Spleen (tissue), 11 donors: ENCODE measurements at regions not wholly inside any gene's neighbourhood (a gene's known extent, or its start where the extent isn't known, plus 50 kb on each side); places are given as distances from the start of the nearest gene placed in this dataset.

ENCODE experiments used
- DNase-seq: peaks from one replicate; pipeline ENCODE4 v3.0.0-alpha.2; 2020
- H3K27ac ChIP-seq, 8 donors: fragments of 200-600 bp; sonication (generic) in 7 of 8; 1 replicate in 4 of 8; 2 replicates in 4 of 8; pipeline versions ENCODE4 v1.5.0 to v1.8.0; 2016 to 2021; ENCODE audit warnings: inconsistent platforms in 4 of 8, mild to moderate bottlenecking in 4 of 8, moderate library complexity in 1 of 8
- H3K27me3 ChIP-seq, 7 donors: fragments of 200-600 bp; sonication (generic) in 6 of 7; replicated peaks in 1 of 7; 1 replicate in 4 of 7; 2 replicates in 3 of 7; pipeline versions ENCODE4 v1.5.0 to v1.8.0; 2016 to 2021; ENCODE audit warnings: inconsistent platforms in 3 of 7, mild to moderate bottlenecking in 1 of 7
- H3K36me3 ChIP-seq, 6 donors: fragments of 200-600 bp; sonication (generic) in 5 of 6; 1 replicate in 4 of 6; 2 replicates in 2 of 6; pipeline versions ENCODE4 v1.5.0 to v1.8.0; 2016 to 2021; ENCODE audit warnings: inconsistent platforms in 2 of 6
- H3K4me1 ChIP-seq, 6 donors: fragments of 200-600 bp; sonication (generic) in 5 of 6; 1 replicate in 3 of 6; 2 replicates in 3 of 6; pipeline versions ENCODE4 v1.5.0 to v1.8.0; 2016 to 2021; ENCODE audit warnings: inconsistent platforms in 3 of 6
- H3K4me3 ChIP-seq, 8 donors: fragments of 200-600 bp; sonication (generic) in 7 of 8; 1 replicate in 4 of 8; 2 replicates in 4 of 8; pipeline versions ENCODE4 v1.5.0 to v1.8.0; 2016 to 2021; ENCODE audit warnings: inconsistent platforms in 4 of 8, mild to moderate bottlenecking in 4 of 8, moderate library complexity in 2 of 8
- H3K9me3 ChIP-seq, 8 donors: fragments of 200-600 bp; sonication (generic) in 7 of 8; 1 replicate in 4 of 8; 2 replicates in 4 of 8; pipeline versions ENCODE4 v1.5.0 to v1.8.0; 2016 to 2021; ENCODE audit warnings: inconsistent platforms in 4 of 8
- POLR2A ChIP-seq, 3 donors: fragments of 450-650 bp; IDR thresholded peaks; one replicate each; pipeline ENCODE4 v1.5.1; 2017; ENCODE audit warnings: antibody characterized with exemption in 3 of 3, mild to moderate bottlenecking in 1 of 3
- POLR2AphosphoS5 ChIP-seq, 3 donors: sonication (generic); formaldehyde crosslinking; IDR thresholded peaks; one replicate each; pipeline ENCODE4 v1.5.1; 2017; ENCODE audit warnings: antibody characterized with exemption in 3 of 3
- WGBS, 5 donors: extraction: QIAGEN DNeasy Blood & Tissue Kit in 3 of 5; methylation state at CpG; one replicate each; pipeline versions ENCODE4 v1.1.5 to v1.1.7; 2013 to 2018; 5-methylcytosine and 5-hydroxymethylcytosine counted together
- intact Hi-C: fragments of 100-400 bp; cut with DNase I; formaldehyde crosslinking; loops from one replicate; pipeline ENCODE4 v1.15.0; 2023; ENCODE audit warnings: low total_unique reads
- TF ChIP-seq, protein P1 (sequence below), 11 experiments: fragments of 200-600 bp in 7 of 11; fragments of 450-650 bp in 4 of 11; sonication (generic) in 4 of 11; IDR thresholded peaks in 8 of 11; conservative IDR thresholded peaks in 3 of 11; 1 replicate in 7 of 11; 2 replicates in 4 of 11; pipeline versions ENCODE4 v1.4.0 to v1.8.0; 2016 to 2021; ENCODE audit warnings: antibody characterized with exemption in 11 of 11, inconsistent platforms in 4 of 11, mild to moderate bottlenecking in 1 of 11
- donor health status: healthy with polysubstance abuse.
- donor health status: DM: no; HTN: no; CAD: no; lungs with moderate emphysema.
- donor health status: DM: no; HTN: no; CAD: no.
- donor health status: Bipolar disorder and iron deficiency.
- donor health status: healthy.
- donor health status: DM: no; HTN: no; CAD: no.
- donor health status: DM: yes; HTN: yes; CAD: no.

DNA sequence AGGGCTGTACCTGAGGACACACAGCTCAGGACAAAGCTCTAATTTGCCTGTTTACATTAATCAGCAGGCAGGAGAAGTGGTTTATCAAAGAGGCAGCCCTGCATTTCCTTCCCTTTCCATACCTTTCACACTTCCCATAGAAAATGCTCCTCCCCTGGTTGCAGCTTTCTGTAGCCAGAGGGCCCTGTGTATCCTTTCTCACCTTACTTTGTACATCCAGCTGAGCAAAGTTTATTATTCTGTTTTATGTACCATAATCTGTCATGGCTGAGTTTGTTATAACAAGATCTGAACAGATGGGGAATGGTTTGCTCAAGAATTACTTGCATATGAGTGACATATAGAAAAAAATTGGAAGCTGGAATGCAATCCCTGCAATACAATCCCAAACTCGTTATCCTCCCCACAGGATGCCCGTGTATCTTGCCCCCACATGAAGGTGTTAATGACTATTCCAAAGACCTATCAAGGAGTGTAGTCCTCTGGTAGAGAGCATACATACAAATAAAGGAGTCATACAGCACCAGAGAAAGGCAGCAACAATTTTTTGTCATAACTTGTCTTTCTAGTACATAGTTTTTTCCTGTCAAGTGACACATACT is 1025.8 kb upstream of the KLHL29 start:
- no peak overlapping the region for H3K4me3 ChIP-seq
- no peak for DNase-seq
- H3K4me1 ChIP-seq: peaks cover 0 to 4% (median 0%) of the 10 kb centered on the region in 6 donors
- no peak overlapping the region for H3K27ac ChIP-seq
- intact Hi-C loops: no loop called here
- 24 to 40% (median 33%) methylated on average over 2 of the region's 2 CpGs for WGBS, 5 donors
- TF ChIP-seq, protein P1, sequence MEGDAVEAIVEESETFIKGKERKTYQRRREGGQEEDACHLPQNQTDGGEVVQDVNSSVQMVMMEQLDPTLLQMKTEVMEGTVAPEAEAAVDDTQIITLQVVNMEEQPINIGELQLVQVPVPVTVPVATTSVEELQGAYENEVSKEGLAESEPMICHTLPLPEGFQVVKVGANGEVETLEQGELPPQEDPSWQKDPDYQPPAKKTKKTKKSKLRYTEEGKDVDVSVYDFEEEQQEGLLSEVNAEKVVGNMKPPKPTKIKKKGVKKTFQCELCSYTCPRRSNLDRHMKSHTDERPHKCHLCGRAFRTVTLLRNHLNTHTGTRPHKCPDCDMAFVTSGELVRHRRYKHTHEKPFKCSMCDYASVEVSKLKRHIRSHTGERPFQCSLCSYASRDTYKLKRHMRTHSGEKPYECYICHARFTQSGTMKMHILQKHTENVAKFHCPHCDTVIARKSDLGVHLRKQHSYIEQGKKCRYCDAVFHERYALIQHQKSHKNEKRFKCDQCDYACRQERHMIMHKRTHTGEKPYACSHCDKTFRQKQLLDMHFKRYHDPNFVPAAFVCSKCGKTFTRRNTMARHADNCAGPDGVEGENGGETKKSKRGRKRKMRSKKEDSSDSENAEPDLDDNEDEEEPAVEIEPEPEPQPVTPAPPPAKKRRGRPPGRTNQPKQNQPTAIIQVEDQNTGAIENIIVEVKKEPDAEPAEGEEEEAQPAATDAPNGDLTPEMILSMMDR (IDR thresholded peaks at IDR 0.05 in 8 of 11, conservative IDR thresholded peaks at IDR 0.05 in 3 of 11): no peak
- TF ChIP-seq POLR2A (IDR thresholded peaks at IDR 0.05) (no peak), POLR2AphosphoS5 (IDR thresholded peaks at IDR 0.05) (no peak)
- no peaks in the 10 kb centered on the region for H3K36me3 ChIP-seq
- H3K27me3 ChIP-seq: peaks cover 0 to 5% (median 0%) of the 10 kb centered on the region in 7 donors
- no peaks in the 10 kb centered on the region for H3K9me3 ChIP-seq

DNA sequence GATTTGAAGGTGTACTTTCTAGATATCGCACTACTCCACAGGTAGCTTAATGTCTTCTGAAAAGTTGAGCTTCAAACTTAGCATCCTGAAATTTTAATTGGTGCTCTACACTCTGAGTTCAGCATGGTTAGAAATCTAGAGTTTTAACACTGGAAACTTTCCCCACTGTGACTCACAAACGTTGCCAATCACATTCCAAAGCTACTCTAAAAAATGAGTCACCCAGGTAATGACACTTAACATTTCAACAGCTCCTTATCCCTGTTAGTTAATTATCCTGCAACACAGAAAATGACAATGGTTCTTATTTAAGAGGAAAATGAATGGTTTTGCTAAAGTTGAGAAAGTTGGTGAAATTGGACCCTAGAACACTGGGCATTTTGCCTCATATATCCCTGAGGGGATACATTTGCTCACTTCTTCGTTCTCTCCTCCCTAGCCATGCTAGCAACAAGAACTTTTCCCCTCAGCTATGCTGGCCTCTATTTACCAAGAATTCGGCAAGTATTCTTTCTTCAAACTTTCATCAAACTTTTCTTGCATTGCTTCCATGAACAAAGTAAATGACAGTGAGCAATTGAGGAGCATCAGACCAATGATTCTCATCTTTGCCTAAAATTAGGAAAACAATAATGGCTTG is 1024.1 kb upstream of the KLHL29 start:
- Histone ChIP-seq H3K4me1 (no peaks in the 10 kb centered on the region), H3K27ac (no peak overlapping the region), H3K4me3 (no peak overlapping the region), H3K9me3 (no peaks in the 10 kb centered on the region), H3K27me3 (no peaks in the 10 kb centered on the region), H3K36me3 (no peaks in the 10 kb centered on the region)
- no peak for DNase-seq
- intact Hi-C loops: no loop called here
- TF ChIP-seq POLR2AphosphoS5 (IDR thresholded peaks at IDR 0.05) (no peak), POLR2A (IDR thresholded peaks at IDR 0.05) (no peak)
- TF ChIP-seq, protein P1 (IDR thresholded peaks at IDR 0.05 in 8 of 11, conservative IDR thresholded peaks at IDR 0.05 in 3 of 11): no peak
- WGBS, 5 donors: 58 to 74% (median 72%) methylated on average over 4 of the region's 4 CpGs

DNA sequence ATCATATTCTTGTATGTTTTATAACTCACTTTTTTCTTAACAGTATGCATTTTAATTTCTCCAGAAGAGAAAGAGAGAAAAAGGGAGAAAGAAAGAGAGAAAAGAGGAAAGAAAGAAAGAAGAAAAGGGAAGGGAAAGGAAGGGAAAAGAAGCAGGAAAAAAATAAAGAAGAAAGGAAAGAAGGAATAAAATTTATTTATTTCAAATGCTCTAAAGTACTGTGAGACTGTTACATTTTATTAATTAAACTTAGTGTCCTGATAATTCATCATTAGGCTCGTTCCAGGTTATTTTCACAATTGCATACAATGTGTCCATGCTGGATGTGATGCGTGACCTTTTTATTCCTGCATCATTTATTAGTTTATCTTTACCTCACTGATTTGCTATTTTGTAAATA is 1023.4 kb upstream of the KLHL29 start:
- no peak overlapping the region for H3K4me3 ChIP-seq
- H3K36me3 ChIP-seq: no peaks in the 10 kb centered on the region
- no peaks in the 10 kb centered on the region for H3K4me1 ChIP-seq
- intact Hi-C loops: no loop called here
- no peak for DNase-seq
- TF ChIP-seq POLR2AphosphoS5 (IDR thresholded peaks at IDR 0.05) (no peak), POLR2A (IDR thresholded peaks at IDR 0.05) (no peak)
- TF ChIP-seq, protein P1 (IDR thresholded peaks at IDR 0.05 in 8 of 11, conservative IDR thresholded peaks at IDR 0.05 in 3 of 11): no peak
- no peaks in the 10 kb centered on the region for H3K27me3 ChIP-seq
- no peaks in the 10 kb centered on the region for H3K9me3 ChIP-seq
- WGBS, 5 donors: 80 to 94% (median 84%) methylated on average over 2 of the region's 2 CpGs
- no peak overlapping the region for H3K27ac ChIP-seq

DNA sequence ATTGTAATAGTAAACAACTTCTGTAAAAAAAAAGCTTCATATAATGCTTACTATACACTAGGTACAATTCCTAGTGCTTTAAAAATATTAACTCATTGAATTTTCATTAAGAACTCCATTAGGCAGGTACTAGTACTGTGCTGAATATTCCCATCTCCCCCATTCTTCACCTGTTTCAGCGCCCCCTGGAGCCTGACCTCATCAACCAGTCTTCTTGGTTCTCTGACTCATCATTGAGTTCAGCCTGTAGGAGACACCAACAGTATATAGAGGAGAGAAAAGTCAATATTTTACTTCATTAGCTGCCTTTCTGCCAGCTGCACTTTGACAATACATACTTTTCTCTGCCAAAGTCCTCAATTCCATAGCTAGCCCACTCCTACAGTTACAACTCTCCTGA is 1009.9 kb upstream of the KLHL29 start:
- no peak for DNase-seq
- no peak overlapping the region for H3K27ac ChIP-seq
- no peaks in the 10 kb centered on the region for H3K9me3 ChIP-seq
- H3K36me3 ChIP-seq: no peaks in the 10 kb centered on the region
- WGBS, 5 donors: 13 to 27% (median 16%) methylated on average over 1 of the region's 1 CpG
- TF ChIP-seq POLR2A (IDR thresholded peaks at IDR 0.05) (no peak), POLR2AphosphoS5 (IDR thresholded peaks at IDR 0.05) (no peak)
- TF ChIP-seq, protein P1 (IDR thresholded peaks at IDR 0.05 in 8 of 11, conservative IDR thresholded peaks at IDR 0.05 in 3 of 11): no peak
- H3K4me3 ChIP-seq: no peak overlapping the region
- intact Hi-C loops: no loop called here
- no peaks in the 10 kb centered on the region for H3K4me1 ChIP-seq
- H3K27me3 ChIP-seq: no peaks in the 10 kb centered on the region
